Body of pancreas (tissue), 4 donors: ENCODE measurements at regions not wholly inside any gene's neighbourhood (a gene's known extent, or its start where the extent isn't known, plus 50 kb on each side); places are given as distances from the start of the nearest gene placed in this dataset.

Experiments used
- CTCF ChIP-seq, 7 experiments: fragments of 450-650 bp in 4 of 7; fragments of 200-600 bp in 3 of 7; sonication (generic) in 3 of 7; IDR thresholded peaks; one replicate each; pipeline ENCODE4 v1.5.1; 2016 to 2019; ENCODE audit warnings: antibody characterized with exemption in 7 of 7
- POLR2A ChIP-seq, 3 donors: fragments of 450-650 bp; IDR thresholded peaks; one replicate each; pipeline ENCODE4 v1.6.1; 2016; ENCODE audit warnings: antibody characterized with exemption in 3 of 3, mild to moderate bottlenecking in 2 of 3

DNA sequence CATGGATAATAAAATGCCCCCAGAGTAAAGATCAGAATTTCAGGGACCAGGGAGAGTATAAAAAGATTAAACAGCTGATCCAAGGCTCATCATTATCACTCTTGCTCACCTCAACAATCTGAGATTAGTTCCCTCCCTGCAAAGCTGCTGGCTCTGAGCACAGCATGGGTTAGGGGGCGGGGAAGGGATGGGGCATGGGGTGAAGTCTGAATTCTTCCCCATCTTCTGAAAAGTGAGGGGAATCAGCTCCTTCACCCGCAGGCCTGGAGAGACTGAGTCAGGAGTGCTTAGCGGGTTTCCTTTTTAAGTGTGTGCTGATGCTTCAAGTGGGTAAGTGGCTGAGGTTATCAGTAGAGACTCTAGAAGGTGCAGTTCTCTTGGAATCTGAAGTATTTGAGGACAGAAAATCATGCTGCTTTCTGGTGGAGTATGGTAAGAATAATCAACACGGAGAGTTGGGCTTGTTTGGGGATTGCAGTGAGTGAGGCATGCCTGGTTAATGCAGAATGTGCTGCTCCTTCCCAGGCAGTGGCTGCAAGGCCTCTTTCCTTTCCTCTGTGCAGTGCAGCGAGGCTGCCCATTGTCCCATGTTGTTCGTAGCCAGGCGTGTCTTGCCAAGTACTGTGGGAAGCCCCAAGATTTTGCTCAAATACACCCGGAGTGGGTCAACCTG, 59.2 kb upstream of the TRAK1 start:
- TF ChIP-seq CTCF (IDR thresholded peaks at IDR 0.05) (no peak), POLR2A (IDR thresholded peaks at IDR 0.05) (no peak)
